ENCODE measurements at regions not wholly inside any gene's neighbourhood (a gene's known extent, or its start where the extent isn't known, plus 50 kb on each side); places are given as distances from the start of the nearest gene placed in this dataset.

GRCh38 chr19:31168106-31168625 is 181.1 kb downstream of the TSHZ3 start:
- Histone ChIP-seq H3K4ac (replicated peaks; ENCODE audit: insufficient read length, low read depth, low read length) (no peak overlapping the region), H3K27me3 (replicated peaks in 1 of 4; ENCODE audit: control insufficient read depth in 3 of 4, extremely low read depth in 1 of 4, insufficient read depth in 3 of 4, low read length in 3 of 4) (no peaks in the 10 kb centered on the region; a peak in 1 of 7 replicates), H4K5ac (ENCODE audit: insufficient read length, low read depth, low read length) (no peak overlapping the region), H3K9ac (replicated peaks in 1 of 4; ENCODE audit: extremely low read depth in 1 of 4, low read depth in 3 of 4, low read length in 3 of 4) (no peak overlapping the region), H3K18ac (ENCODE audit: extremely low read depth, low read length) (no peak overlapping the region), H2AK5ac (ENCODE audit: low read depth, low read length) (no peak overlapping the region), H3K36me3 (ENCODE audit: control insufficient read depth in 2 of 4, insufficient read depth in 4 of 4, low read length in 3 of 4) (no peaks in the 10 kb centered on the region), H2BK12ac (ENCODE audit: low read depth, low read length) (no peak overlapping the region), H2BK5ac (ENCODE audit: low read depth, low read length) (no peak overlapping the region), H2BK20ac (ENCODE audit: low read length) (no peak overlapping the region), H2BK120ac (replicated peaks; ENCODE audit: low read depth, low read length) (no peak overlapping the region), H3K23ac (ENCODE audit: insufficient read length) (no peak overlapping the region), H3K56ac (replicated peaks; ENCODE audit: insufficient read length, low read depth, low read length) (no peak overlapping the region), H3K4me2 (ENCODE audit: insufficient read depth in 1 of 2, low read depth in 2 of 2, low read length in 2 of 2) (no peak overlapping the region), H4K91ac (replicated peaks; ENCODE audit: insufficient read length, low read length) (no peak overlapping the region), H3K4me3 (ENCODE audit: extremely low read depth in 1 of 4, insufficient read depth in 2 of 4, low read depth in 3 of 4, low read length in 4 of 4) (no peak overlapping the region), H3K79me1 (ENCODE audit: low read depth, low read length) (no peaks in the 10 kb centered on the region), H3K23me2 (ENCODE audit: low read depth, low read length) (no peaks in the 10 kb centered on the region), H4K8ac (ENCODE audit: extremely low read depth, insufficient read depth, low read length) (no peak overlapping the region), H3K4me1 (replicated peaks in 1 of 4; ENCODE audit: control insufficient read depth in 3 of 4, insufficient read depth in 4 of 4, low read length in 3 of 4) (no peaks in the 10 kb centered on the region), H4K20me1 (replicated peaks in 1 of 2; ENCODE audit: control insufficient read depth in 1 of 2, insufficient read depth in 2 of 2, low read length in 2 of 2) (no peaks in the 10 kb centered on the region), H2BK15ac (ENCODE audit: low read length) (no peak overlapping the region), H2AFZ (ENCODE audit: low read length) (no peak overlapping the region), H3K14ac (ENCODE audit: insufficient read length) (no peak overlapping the region), H3K27ac (ENCODE audit: low read depth, low read length) (no peak overlapping the region), H3K79me2 (ENCODE audit: control insufficient read depth in 1 of 2, insufficient read depth in 2 of 2, low read length in 2 of 2) (no peaks in the 10 kb centered on the region), H3K9me3 (ENCODE audit: insufficient read depth in 2 of 2, low read depth in 1 of 2, low read length in 1 of 2) (no peaks in the 10 kb centered on the region)
- POLR2A ChIA-PET (ENCODE audit: partially characterized antibody): no interaction called here
- DNase-seq (ENCODE audit: low read depth in 1 of 2, low spot score in 2 of 2): no peak
- CTCF ChIA-PET (ENCODE audit: partially characterized antibody): interaction anchor here (1.4 kb wide), 1 partner anchor 116 kb away, joined by 4 read pairs; no protein-coding TSS in a partner anchor
- WGBS, 2 experiments (ENCODE audit: extremely low coverage in 1 of 2, insufficient coverage in 1 of 2, insufficient read length in 1 of 2, insufficient replicate concordance in 2 of 2, low coverage in 1 of 2, low lambda C conversion rate in 2 of 2, missing lambda C conversion rate in 1 of 2): 83% methylated on average over 8 of the region's 8 CpGs; no CpG with 5 or more reads in 1 of the 2 experiments
- TF ChIP-seq YY1 (IDR thresholded peaks at IDR 0.05; ENCODE audit: low read depth, low read length): no peak
- no peak for FAIRE-seq
